ENCODE measurements at regions not wholly inside any gene's neighbourhood (a gene's known extent, or its start where the extent isn't known, plus 50 kb on each side); places are given as distances from the start of the nearest gene placed in this dataset.

DNA sequence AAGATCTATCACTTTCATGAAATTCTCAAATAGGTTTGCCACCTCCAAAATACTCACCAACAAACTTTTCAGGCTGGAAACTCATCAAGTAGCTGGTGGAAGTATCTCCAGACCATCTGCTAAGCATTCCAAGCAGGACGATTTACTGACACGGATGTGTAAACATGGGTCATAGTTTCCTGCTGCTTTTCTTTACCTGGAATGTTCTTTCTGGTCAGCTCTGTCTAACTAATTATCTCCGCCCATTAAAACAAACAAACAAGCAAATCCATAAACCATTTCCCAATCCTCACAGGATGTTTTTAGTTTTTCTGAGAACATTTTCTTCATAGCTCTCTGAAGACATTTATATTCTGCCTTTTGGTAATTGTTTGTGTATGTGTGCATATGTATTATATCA, 397.0 kb downstream of the METTL15 start:
- Histone ChIP-seq H3K9ac (no peak overlapping the region), H3K4me2 (no peak overlapping the region), H3K79me2 (ENCODE audit: insufficient read depth) (no peaks in the 10 kb centered on the region), H3K9me3 (no peaks in the 10 kb centered on the region), H3K27ac (ENCODE audit: low read depth in 2 of 2, low read length in 1 of 2) (no peak overlapping the region), H3K36me3 (replicated peaks in 1 of 2; ENCODE audit: control insufficient read depth in 1 of 2, insufficient read depth in 2 of 2, low read length in 1 of 2) (no peaks in the 10 kb centered on the region), H3K4me3 (ENCODE audit: low read depth in 2 of 2, low read length in 1 of 2) (no peak overlapping the region), H3K9me2 (no peaks in the 10 kb centered on the region), H2AFZ (ENCODE audit: low read depth) (no peak overlapping the region), H4K20me1 (ENCODE audit: insufficient read depth) (no peaks in the 10 kb centered on the region), H3K27me3 (ENCODE audit: insufficient read depth) (no peaks in the 10 kb centered on the region), H3K4me1 (ENCODE audit: control insufficient read depth in 1 of 2, insufficient read depth in 2 of 2, low read depth in 1 of 2, low read length in 1 of 2) (no peaks in the 10 kb centered on the region), H3F3A (replicated peaks; ENCODE audit: insufficient read depth) (no peaks in the 10 kb centered on the region)
- TF ChIP-seq RXRA (IDR thresholded peaks at IDR 0.05; ENCODE audit: borderline replicate concordance, low read depth) (no peak), GABPA (IDR thresholded peaks at IDR 0.05; ENCODE audit: low read depth) (no peak), RFX5 (IDR thresholded peaks at IDR 0.05; ENCODE audit: low read length) (no peak), FOXM1 (IDR thresholded peaks at IDR 0.05; ENCODE audit: low read depth) (no peak)
- TF ChIP-seq, protein P1, sequence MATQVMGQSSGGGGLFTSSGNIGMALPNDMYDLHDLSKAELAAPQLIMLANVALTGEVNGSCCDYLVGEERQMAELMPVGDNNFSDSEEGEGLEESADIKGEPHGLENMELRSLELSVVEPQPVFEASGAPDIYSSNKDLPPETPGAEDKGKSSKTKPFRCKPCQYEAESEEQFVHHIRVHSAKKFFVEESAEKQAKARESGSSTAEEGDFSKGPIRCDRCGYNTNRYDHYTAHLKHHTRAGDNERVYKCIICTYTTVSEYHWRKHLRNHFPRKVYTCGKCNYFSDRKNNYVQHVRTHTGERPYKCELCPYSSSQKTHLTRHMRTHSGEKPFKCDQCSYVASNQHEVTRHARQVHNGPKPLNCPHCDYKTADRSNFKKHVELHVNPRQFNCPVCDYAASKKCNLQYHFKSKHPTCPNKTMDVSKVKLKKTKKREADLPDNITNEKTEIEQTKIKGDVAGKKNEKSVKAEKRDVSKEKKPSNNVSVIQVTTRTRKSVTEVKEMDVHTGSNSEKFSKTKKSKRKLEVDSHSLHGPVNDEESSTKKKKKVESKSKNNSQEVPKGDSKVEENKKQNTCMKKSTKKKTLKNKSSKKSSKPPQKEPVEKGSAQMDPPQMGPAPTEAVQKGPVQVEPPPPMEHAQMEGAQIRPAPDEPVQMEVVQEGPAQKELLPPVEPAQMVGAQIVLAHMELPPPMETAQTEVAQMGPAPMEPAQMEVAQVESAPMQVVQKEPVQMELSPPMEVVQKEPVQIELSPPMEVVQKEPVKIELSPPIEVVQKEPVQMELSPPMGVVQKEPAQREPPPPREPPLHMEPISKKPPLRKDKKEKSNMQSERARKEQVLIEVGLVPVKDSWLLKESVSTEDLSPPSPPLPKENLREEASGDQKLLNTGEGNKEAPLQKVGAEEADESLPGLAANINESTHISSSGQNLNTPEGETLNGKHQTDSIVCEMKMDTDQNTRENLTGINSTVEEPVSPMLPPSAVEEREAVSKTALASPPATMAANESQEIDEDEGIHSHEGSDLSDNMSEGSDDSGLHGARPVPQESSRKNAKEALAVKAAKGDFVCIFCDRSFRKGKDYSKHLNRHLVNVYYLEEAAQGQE (IDR thresholded peaks at IDR 0.05; ENCODE audit: low read depth, low read length): no peak
- TF ChIP-seq, protein P2, sequence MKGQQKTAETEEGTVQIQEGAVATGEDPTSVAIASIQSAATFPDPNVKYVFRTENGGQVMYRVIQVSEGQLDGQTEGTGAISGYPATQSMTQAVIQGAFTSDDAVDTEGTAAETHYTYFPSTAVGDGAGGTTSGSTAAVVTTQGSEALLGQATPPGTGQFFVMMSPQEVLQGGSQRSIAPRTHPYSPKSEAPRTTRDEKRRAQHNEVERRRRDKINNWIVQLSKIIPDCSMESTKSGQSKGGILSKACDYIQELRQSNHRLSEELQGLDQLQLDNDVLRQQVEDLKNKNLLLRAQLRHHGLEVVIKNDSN (IDR thresholded peaks at IDR 0.05; ENCODE audit: borderline replicate concordance, low read depth): no peak
- CTCF ChIA-PET: interaction anchor here (1.2 to 1.6 kb wide), 3 partner anchors 11 to 806 kb away, joined by 3 to 7 read pairs (median 3); no protein-coding TSS in a partner anchor
- 91% methylated on average over 3 of the region's 3 CpGs for WGBS (ENCODE audit: low lambda C conversion rate)
- POLR2A ChIA-PET: no interaction called here
- no peak for DNase-seq

DNA sequence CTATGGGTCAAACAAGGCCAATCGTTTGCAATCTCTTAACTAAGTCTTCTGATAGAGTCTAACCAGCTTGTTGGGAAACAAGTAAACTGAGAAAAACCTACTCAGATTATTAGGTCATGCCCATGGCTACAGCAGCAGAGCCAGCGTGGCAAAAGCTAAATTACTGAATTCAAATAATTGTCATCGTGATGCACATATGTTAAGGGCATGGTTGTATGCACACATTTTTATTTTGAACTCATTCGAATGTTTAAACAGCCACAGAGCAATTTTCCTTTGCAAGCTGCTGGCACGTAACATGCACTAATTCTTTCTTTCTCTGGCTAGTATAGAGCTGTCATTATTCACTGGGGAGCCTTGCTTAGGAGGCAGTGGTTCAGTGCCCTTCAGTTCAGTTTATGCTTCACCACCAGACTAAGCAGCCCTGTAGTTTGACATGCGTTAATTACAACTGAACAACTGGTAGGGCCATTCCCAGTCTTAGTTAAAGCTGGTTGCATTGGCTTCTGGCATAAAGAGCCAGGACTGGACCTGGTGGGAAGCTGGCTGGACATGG, 396.4 kb downstream of the METTL15 start:
- DNase-seq: no peak
- POLR2A ChIA-PET: no interaction called here

More for the DNA sequence above, 396.4 kb downstream of the METTL15 start:
- Histone ChIP-seq H3K27ac (ENCODE audit: low read depth in 2 of 2, low read length in 1 of 2) (no peak overlapping the region), H3K9ac (no peak overlapping the region), H3K4me1 (ENCODE audit: control insufficient read depth in 1 of 2, insufficient read depth in 2 of 2, low read depth in 1 of 2, low read length in 1 of 2) (no peaks in the 10 kb centered on the region), H2AFZ (ENCODE audit: low read depth) (no peak overlapping the region), H3K9me3 (no peaks in the 10 kb centered on the region), H4K20me1 (ENCODE audit: insufficient read depth) (no peaks in the 10 kb centered on the region), H3K79me2 (ENCODE audit: insufficient read depth) (no peaks in the 10 kb centered on the region), H3K27me3 (ENCODE audit: insufficient read depth) (no peaks in the 10 kb centered on the region), H3K4me3 (ENCODE audit: low read depth in 2 of 2, low read length in 1 of 2) (no peak overlapping the region), H3K9me2 (no peaks in the 10 kb centered on the region), H3K36me3 (replicated peaks in 1 of 2; ENCODE audit: control insufficient read depth in 1 of 2, insufficient read depth in 2 of 2, low read length in 1 of 2) (no peaks in the 10 kb centered on the region), H3K4me2 (no peak overlapping the region), H3F3A (replicated peaks; ENCODE audit: insufficient read depth) (no peaks in the 10 kb centered on the region)
- TF ChIP-seq SMC3 (IDR thresholded peaks at IDR 0.05; ENCODE audit: low read depth, low read length): no peak
- TF ChIP-seq CHD2 (IDR thresholded peaks at IDR 0.05; ENCODE audit: low read length, partially characterized antibody): no peak
- TF ChIP-seq RFX5 (IDR thresholded peaks at IDR 0.05; ENCODE audit: low read length): no peak
- 78% methylated on average over 6 of the region's 6 CpGs for WGBS (ENCODE audit: low lambda C conversion rate)
- CTCF ChIA-PET: interaction anchor here (1.2 to 1.6 kb wide), 3 partner anchors 12 to 805 kb away, joined by 3 to 7 read pairs (median 3); no protein-coding TSS in a partner anchor
